ENCODE measurements at regions not wholly inside any gene's neighbourhood (a gene's known extent, or its start where the extent isn't known, plus 50 kb on each side); places are given as distances from the start of the nearest gene placed in this dataset.

- Histone ChIP-seq H3K9me3 (ENCODE audit: control insufficient read depth in 2 of 3, low read length in 3 of 3) (no peaks in the 10 kb centered on the region), H3K27ac (ENCODE audit: low read depth, low read length) (no peak overlapping the region), H3K4me3 (ENCODE audit: low read length) (no peak overlapping the region), H3K4me1 (ENCODE audit: control insufficient read depth in 2 of 2, insufficient read depth in 2 of 2, low read length in 2 of 2) (no peaks in the 10 kb centered on the region), H3K27me3 (ENCODE audit: control insufficient read depth in 2 of 2, insufficient read depth in 2 of 2, low read length in 2 of 2) (peaks cover 0 to 5% of the 10 kb centered on the region in 2 donors), H3K36me3 (ENCODE audit: control insufficient read depth in 2 of 3, insufficient read depth in 3 of 3, low read length in 3 of 3) (no peaks in the 10 kb centered on the region)
- Mint-ChIP-seq H3K36me3 (no peaks in the 10 kb centered on the region), H3K9me3 (peaks cover 0 to 1% (median 0%) of the 10 kb centered on the region in 11 donors), H3K4me1 (peaks cover 0 to 7% (median 0%) of the 10 kb centered on the region in 7 donors), H3K4me3 (no peak overlapping the region), H3K27ac (no peak overlapping the region), H3K27me3 (peaks cover 14 to 33% (median 22%) of the 10 kb centered on the region in 5 donors)
- intact Hi-C loops (cut with micrococcal nuclease): loop anchor here in 1 of 2 donors (5.0 kb wide), 1 partner anchor 423 kb away; no protein-coding TSS in a partner anchor
- CTCF ChIA-PET: interaction anchor here (0.6 kb wide), 1 partner anchor 174 kb away, joined by 10 read pairs; no protein-coding TSS in a partner anchor
- POLR2A ChIA-PET: no interaction called here
- no peak for DNase-seq
- no peak for ATAC-seq
Observed at GRCh38 chr15:38864827-38865581, 300.4 kb upstream of the RASGRP1 start.

GRCh38 chr15:38867556-38867955 is 302.9 kb upstream of the RASGRP1 start:
- H3K9me3 Mint-ChIP-seq: peaks cover 0 to 6% (median 0%) of the 10 kb centered on the region in 11 donors
- DNase-seq: no peak
- no peak overlapping the region for H3K27ac Mint-ChIP-seq
- intact Hi-C loops (cut with micrococcal nuclease): loop anchor here in 1 of 2 donors (5.0 kb wide), 1 partner anchor 425 kb away; no protein-coding TSS in a partner anchor
- no peak overlapping the region for H3K4me3 Mint-ChIP-seq
- ChIA-PET CTCF (no interaction called here), POLR2A (no interaction called here)
- H3K4me3 ChIP-seq (ENCODE audit: low read length): no peak overlapping the region
- no peaks in the 10 kb centered on the region for H3K36me3 ChIP-seq (ENCODE audit: control insufficient read depth in 2 of 3, insufficient read depth in 3 of 3, low read length in 3 of 3)
- peaks cover 10 to 38% (median 32%) of the 10 kb centered on the region in 5 donors for H3K27me3 Mint-ChIP-seq
- no peaks in the 10 kb centered on the region for H3K4me1 ChIP-seq (ENCODE audit: control insufficient read depth in 2 of 2, insufficient read depth in 2 of 2, low read length in 2 of 2)
- no peak for ATAC-seq
- H3K9me3 ChIP-seq (ENCODE audit: control insufficient read depth in 2 of 3, low read length in 3 of 3): no peaks in the 10 kb centered on the region
- H3K27me3 ChIP-seq (ENCODE audit: control insufficient read depth in 2 of 2, insufficient read depth in 2 of 2, low read length in 2 of 2): peaks cover 0 to 5% of the 10 kb centered on the region in 2 donors
- H3K36me3 Mint-ChIP-seq: no peaks in the 10 kb centered on the region
- H3K4me1 Mint-ChIP-seq: peaks cover 0 to 3% (median 0%) of the 10 kb centered on the region in 7 donors
- H3K27ac ChIP-seq (ENCODE audit: low read depth, low read length): no peak overlapping the region

- H3K4me3 ChIP-seq (ENCODE audit: low read length): no peak overlapping the region
- Mint-ChIP-seq H3K27me3 (peaks cover 8 to 44% (median 33%) of the 10 kb centered on the region in 5 donors), H3K9me3 (peaks cover 0 to 6% (median 0%) of the 10 kb centered on the region in 11 donors), H3K27ac (no peak overlapping the region), H3K4me1 (peaks cover 0 to 3% (median 0%) of the 10 kb centered on the region in 7 donors), H3K36me3 (no peaks in the 10 kb centered on the region), H3K4me3 (no peak overlapping the region)
- H3K27ac ChIP-seq (ENCODE audit: low read depth, low read length): no peak overlapping the region
- ChIA-PET CTCF (no interaction called here), POLR2A (no interaction called here)
- H3K36me3 ChIP-seq (ENCODE audit: control insufficient read depth in 2 of 3, insufficient read depth in 3 of 3, low read length in 3 of 3): no peaks in the 10 kb centered on the region
- H3K27me3 ChIP-seq (ENCODE audit: control insufficient read depth in 2 of 2, insufficient read depth in 2 of 2, low read length in 2 of 2): peaks cover 0 to 5% of the 10 kb centered on the region in 2 donors
- intact Hi-C loops (cut with micrococcal nuclease): loop anchor here in 1 of 2 donors (5.0 kb wide), 1 partner anchor 426 kb away; no protein-coding TSS in a partner anchor
- DNase-seq (no peak), ATAC-seq (no peak)
- no peaks in the 10 kb centered on the region for H3K9me3 ChIP-seq (ENCODE audit: control insufficient read depth in 2 of 3, low read length in 3 of 3)
- H3K4me1 ChIP-seq (ENCODE audit: control insufficient read depth in 2 of 2, insufficient read depth in 2 of 2, low read length in 2 of 2): no peaks in the 10 kb centered on the region
Observed at GRCh38 chr15:38868326-38869114, 303.9 kb upstream of the RASGRP1 start.

GRCh38 chr15:38871638-38872037 is 307.0 kb upstream of the RASGRP1 start:
- no peak overlapping the region for H3K27ac ChIP-seq (ENCODE audit: low read depth, low read length)
- no peak overlapping the region for H3K4me3 ChIP-seq (ENCODE audit: low read length)
- Mint-ChIP-seq H3K27ac (no peak overlapping the region), H3K36me3 (no peaks in the 10 kb centered on the region), H3K9me3 (peaks cover 0 to 6% (median 0%) of the 10 kb centered on the region in 11 donors), H3K27me3 (peaks cover 9 to 42% (median 25%) of the 10 kb centered on the region in 5 donors), H3K4me1 (no peaks in the 10 kb centered on the region), H3K4me3 (no peak overlapping the region)
- H3K36me3 ChIP-seq (ENCODE audit: control insufficient read depth in 2 of 3, insufficient read depth in 3 of 3, low read length in 3 of 3): no peaks in the 10 kb centered on the region
- no peaks in the 10 kb centered on the region for H3K4me1 ChIP-seq (ENCODE audit: control insufficient read depth in 2 of 2, insufficient read depth in 2 of 2, low read length in 2 of 2)
- intact Hi-C loops (cut with micrococcal nuclease): no loop called here
- POLR2A ChIA-PET: no interaction called here
- DNase-seq: no peak
- H3K9me3 ChIP-seq (ENCODE audit: control insufficient read depth in 2 of 3, low read length in 3 of 3): no peaks in the 10 kb centered on the region
- H3K27me3 ChIP-seq (ENCODE audit: control insufficient read depth in 2 of 2, insufficient read depth in 2 of 2, low read length in 2 of 2): no peaks in the 10 kb centered on the region
- CTCF ChIA-PET: no interaction called here
- no peak for ATAC-seq

- no peak overlapping the region for H3K27ac ChIP-seq (ENCODE audit: low read depth, low read length)
- H3K4me3 Mint-ChIP-seq: no peak overlapping the region
- H3K4me3 ChIP-seq (ENCODE audit: low read length): no peak overlapping the region
- H3K36me3 Mint-ChIP-seq: no peaks in the 10 kb centered on the region
- H3K4me1 ChIP-seq (ENCODE audit: control insufficient read depth in 2 of 2, insufficient read depth in 2 of 2, low read length in 2 of 2): no peaks in the 10 kb centered on the region
- ChIA-PET CTCF (no interaction called here), POLR2A (no interaction called here)
- peaks cover 6 to 41% (median 25%) of the 10 kb centered on the region in 5 donors for H3K27me3 Mint-ChIP-seq
- intact Hi-C loops (cut with micrococcal nuclease): no loop called here
- H3K36me3 ChIP-seq (ENCODE audit: control insufficient read depth in 2 of 3, insufficient read depth in 3 of 3, low read length in 3 of 3): no peaks in the 10 kb centered on the region
- H3K27me3 ChIP-seq (ENCODE audit: control insufficient read depth in 2 of 2, insufficient read depth in 2 of 2, low read length in 2 of 2): no peaks in the 10 kb centered on the region
- no peaks in the 10 kb centered on the region for H3K4me1 Mint-ChIP-seq
- H3K27ac Mint-ChIP-seq: no peak overlapping the region
- peaks cover 0 to 6% (median 0%) of the 10 kb centered on the region in 11 donors for H3K9me3 Mint-ChIP-seq
- H3K9me3 ChIP-seq (ENCODE audit: control insufficient read depth in 2 of 3, low read length in 3 of 3): no peaks in the 10 kb centered on the region
- DNase-seq (no peak), ATAC-seq (no peak)
Observed at GRCh38 chr15:38872732-38873131, 308.1 kb upstream of the RASGRP1 start.

GRCh38 chr15:38873158-38873557 is 308.5 kb upstream of the RASGRP1 start:
- Histone ChIP-seq H3K27me3 (ENCODE audit: control insufficient read depth in 2 of 2, insufficient read depth in 2 of 2, low read length in 2 of 2) (no peaks in the 10 kb centered on the region), H3K4me3 (ENCODE audit: low read length) (no peak overlapping the region), H3K4me1 (ENCODE audit: control insufficient read depth in 2 of 2, insufficient read depth in 2 of 2, low read length in 2 of 2) (no peaks in the 10 kb centered on the region), H3K27ac (ENCODE audit: low read depth, low read length) (no peak overlapping the region), H3K36me3 (ENCODE audit: control insufficient read depth in 2 of 3, insufficient read depth in 3 of 3, low read length in 3 of 3) (no peaks in the 10 kb centered on the region), H3K9me3 (ENCODE audit: control insufficient read depth in 2 of 3, low read length in 3 of 3) (no peaks in the 10 kb centered on the region)
- Mint-ChIP-seq H3K27ac (no peak overlapping the region), H3K4me3 (no peak overlapping the region), H3K27me3 (peaks cover 6 to 45% (median 28%) of the 10 kb centered on the region in 5 donors), H3K9me3 (peaks cover 0 to 6% (median 0%) of the 10 kb centered on the region in 11 donors), H3K4me1 (no peaks in the 10 kb centered on the region), H3K36me3 (no peaks in the 10 kb centered on the region)
- ATAC-seq (no peak), DNase-seq (no peak)
- POLR2A ChIA-PET: no interaction called here
- CTCF ChIA-PET: no interaction called here
- intact Hi-C loops (cut with micrococcal nuclease): no loop called here
